ENCODE measurements at regions not wholly inside any gene's neighbourhood (a gene's known extent, or its start where the extent isn't known, plus 50 kb on each side); places are given as distances from the start of the nearest gene placed in this dataset.

DNA sequence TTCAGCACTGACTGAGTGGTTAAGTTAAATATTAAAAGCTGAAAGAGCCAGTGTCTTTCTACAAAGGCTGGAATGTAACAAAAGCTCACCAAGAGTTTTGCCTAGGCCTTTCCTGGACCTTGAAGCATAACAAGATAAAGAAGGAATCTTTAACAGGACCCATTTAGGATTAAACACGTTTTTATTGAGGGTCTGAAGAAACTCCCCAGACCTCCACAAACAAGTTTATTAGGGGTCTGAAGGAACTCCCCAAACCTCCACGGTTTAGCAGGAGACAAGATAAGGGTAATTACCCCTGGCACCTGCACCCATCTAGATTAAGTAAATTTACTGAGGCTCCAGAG lies 104.0 kb downstream of the ACAA2 start:
- TF ChIP-seq, protein P1, sequence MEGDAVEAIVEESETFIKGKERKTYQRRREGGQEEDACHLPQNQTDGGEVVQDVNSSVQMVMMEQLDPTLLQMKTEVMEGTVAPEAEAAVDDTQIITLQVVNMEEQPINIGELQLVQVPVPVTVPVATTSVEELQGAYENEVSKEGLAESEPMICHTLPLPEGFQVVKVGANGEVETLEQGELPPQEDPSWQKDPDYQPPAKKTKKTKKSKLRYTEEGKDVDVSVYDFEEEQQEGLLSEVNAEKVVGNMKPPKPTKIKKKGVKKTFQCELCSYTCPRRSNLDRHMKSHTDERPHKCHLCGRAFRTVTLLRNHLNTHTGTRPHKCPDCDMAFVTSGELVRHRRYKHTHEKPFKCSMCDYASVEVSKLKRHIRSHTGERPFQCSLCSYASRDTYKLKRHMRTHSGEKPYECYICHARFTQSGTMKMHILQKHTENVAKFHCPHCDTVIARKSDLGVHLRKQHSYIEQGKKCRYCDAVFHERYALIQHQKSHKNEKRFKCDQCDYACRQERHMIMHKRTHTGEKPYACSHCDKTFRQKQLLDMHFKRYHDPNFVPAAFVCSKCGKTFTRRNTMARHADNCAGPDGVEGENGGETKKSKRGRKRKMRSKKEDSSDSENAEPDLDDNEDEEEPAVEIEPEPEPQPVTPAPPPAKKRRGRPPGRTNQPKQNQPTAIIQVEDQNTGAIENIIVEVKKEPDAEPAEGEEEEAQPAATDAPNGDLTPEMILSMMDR (IDR thresholded peaks at IDR 0.05; ENCODE audit: borderline replicate concordance, extremely low read depth, low read length, poor library complexity, severe bottlenecking) = no peak
- no peak for TF ChIP-seq EZH2 (IDR thresholded peaks at IDR 0.05; ENCODE audit: borderline replicate concordance, low read depth, low read length, severe bottlenecking)
